ENCODE measurements at regions not wholly inside any gene's neighbourhood (a gene's known extent, or its start where the extent isn't known, plus 50 kb on each side); places are given as distances from the start of the nearest gene placed in this dataset.

DNA sequence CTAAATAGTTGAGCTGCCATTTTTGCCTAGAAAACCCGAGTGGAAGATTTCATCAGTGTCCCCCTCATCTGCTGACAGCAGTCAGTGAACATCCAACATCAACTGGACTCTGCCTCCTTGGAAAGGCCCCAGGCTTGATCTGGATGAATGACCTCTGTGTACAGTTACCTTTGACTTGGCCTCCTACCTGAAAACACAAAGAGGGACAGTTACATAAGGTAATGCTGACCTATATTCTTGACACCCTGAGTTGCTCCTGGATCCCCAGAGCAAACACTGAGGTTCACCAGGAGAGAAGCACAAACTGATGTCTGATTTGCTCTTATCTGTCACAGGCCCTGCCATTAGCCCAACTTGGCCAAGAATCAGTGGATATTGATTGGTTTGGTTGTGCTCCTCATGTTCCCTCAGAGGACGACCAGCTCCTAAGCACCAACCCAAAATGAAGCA lies 138.9 kb downstream of the PROX1 start:
- in situ Hi-C loops (cut with MboI), result loop anchor here (10.0 kb wide), 2 partner anchors 882 to 1002 kb away; no protein-coding TSS in a partner anchor
- no peaks in the 10 kb centered on the region for H3K79me2 ChIP-seq (ENCODE audit: control insufficient read depth, insufficient read depth, low read length)
- ChIA-PET RAD21 (ENCODE audit: unreplicated experiment) (no interaction called here), POLR2A (no interaction called here), CTCF (interaction anchor here (1.3 to 2.5 kb wide), 2 partner anchors 202 to 754 kb away, joined by 4 to 10 read pairs; no protein-coding TSS in a partner anchor), SMC1A (ENCODE audit: uncharacterized antibody, unreplicated experiment) (interaction anchor here (0.6 to 0.8 kb wide), 2 partner anchors 753 to 873 kb away, joined by 3 read pairs; no protein-coding TSS in a partner anchor)
- H3K9ac ChIP-seq (ENCODE audit: control insufficient read depth, insufficient read depth, low read length), result no peak overlapping the region
- no peaks in the 10 kb centered on the region for H4K20me1 ChIP-seq (ENCODE audit: control insufficient read depth, insufficient read depth)
- no peak overlapping the region for H3K4me3 ChIP-seq
- no peak overlapping the region for H3K4me2 ChIP-seq (ENCODE audit: control insufficient read depth, insufficient read depth)
- no TSS peak for BruUV-seq (replicated peaks)
- H2AFZ ChIP-seq (ENCODE audit: control insufficient read depth, low read depth, low read length), result no peak overlapping the region
- no peak overlapping the region for H3K27ac ChIP-seq (ENCODE audit: control insufficient read depth, insufficient read depth)
- DNase-seq (ENCODE audit: low read depth, low spot score) (no peak), ATAC-seq (no peak), FAIRE-seq (no peak)
- H3K27me3 ChIP-seq (replicated peaks in 1 of 2; ENCODE audit: control insufficient read depth in 2 of 2, insufficient read depth in 2 of 2, low read length in 1 of 2), result peaks cover 0 to 1% of the 10 kb centered on the region in 2 experiments; a peak in 2 of 4 replicates
- H3K4me1 ChIP-seq (ENCODE audit: control insufficient read depth, insufficient read depth, low read length), result no peaks in the 10 kb centered on the region
- TF ChIP-seq SUZ12 (IDR thresholded peaks at IDR 0.05; ENCODE audit: unreplicated experiment) (no peak), SPI1 (IDR thresholded peaks at IDR 0.05; ENCODE audit: borderline replicate concordance, insufficient read depth, low read depth, low read length) (no peak), NFXL1 (IDR thresholded peaks at IDR 0.05; ENCODE audit: borderline replicate concordance) (no peak), RELA (IDR thresholded peaks at IDR 0.05; ENCODE audit: borderline replicate concordance, partially characterized antibody) (no peak), CBX3 (IDR thresholded peaks at IDR 0.05; ENCODE audit: borderline replicate concordance, low read depth) (no peak), BRCA1 (IDR thresholded peaks at IDR 0.05; ENCODE audit: low read depth, low read length) (no peak), HDAC6 (IDR thresholded peaks at IDR 0.05; ENCODE audit: unreplicated experiment) (no peak), ETV6 (conservative IDR thresholded peaks at IDR 0.05 in 1 of 2, IDR thresholded peaks at IDR 0.05 in 1 of 2; ENCODE audit: borderline replicate concordance in 1 of 2, low read depth in 1 of 2) (no peak), ZNF217 (IDR thresholded peaks at IDR 0.05) (no peak)
- TF ChIP-seq, protein P1, sequence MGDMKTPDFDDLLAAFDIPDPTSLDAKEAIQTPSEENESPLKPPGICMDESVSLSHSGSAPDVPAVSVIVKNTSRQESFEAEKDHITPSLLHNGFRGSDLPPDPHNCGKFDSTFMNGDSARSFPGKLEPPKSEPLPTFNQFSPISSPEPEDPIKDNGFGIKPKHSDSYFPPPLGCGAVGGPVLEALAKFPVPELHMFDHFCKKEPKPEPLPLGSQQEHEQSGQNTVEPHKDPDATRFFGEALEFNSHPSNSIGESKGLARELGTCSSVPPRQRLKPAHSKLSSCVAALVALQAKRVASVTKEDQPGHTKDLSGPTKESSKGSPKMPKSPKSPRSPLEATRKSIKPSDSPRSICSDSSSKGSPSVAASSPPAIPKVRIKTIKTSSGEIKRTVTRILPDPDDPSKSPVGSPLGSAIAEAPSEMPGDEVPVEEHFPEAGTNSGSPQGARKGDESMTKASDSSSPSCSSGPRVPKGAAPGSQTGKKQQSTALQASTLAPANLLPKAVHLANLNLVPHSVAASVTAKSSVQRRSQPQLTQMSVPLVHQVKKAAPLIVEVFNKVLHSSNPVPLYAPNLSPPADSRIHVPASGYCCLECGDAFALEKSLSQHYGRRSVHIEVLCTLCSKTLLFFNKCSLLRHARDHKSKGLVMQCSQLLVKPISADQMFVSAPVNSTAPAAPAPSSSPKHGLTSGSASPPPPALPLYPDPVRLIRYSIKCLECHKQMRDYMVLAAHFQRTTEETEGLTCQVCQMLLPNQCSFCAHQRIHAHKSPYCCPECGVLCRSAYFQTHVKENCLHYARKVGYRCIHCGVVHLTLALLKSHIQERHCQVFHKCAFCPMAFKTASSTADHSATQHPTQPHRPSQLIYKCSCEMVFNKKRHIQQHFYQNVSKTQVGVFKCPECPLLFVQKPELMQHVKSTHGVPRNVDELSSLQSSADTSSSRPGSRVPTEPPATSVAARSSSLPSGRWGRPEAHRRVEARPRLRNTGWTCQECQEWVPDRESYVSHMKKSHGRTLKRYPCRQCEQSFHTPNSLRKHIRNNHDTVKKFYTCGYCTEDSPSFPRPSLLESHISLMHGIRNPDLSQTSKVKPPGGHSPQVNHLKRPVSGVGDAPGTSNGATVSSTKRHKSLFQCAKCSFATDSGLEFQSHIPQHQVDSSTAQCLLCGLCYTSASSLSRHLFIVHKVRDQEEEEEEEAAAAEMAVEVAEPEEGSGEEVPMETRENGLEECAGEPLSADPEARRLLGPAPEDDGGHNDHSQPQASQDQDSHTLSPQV (IDR thresholded peaks at IDR 0.05), result no peak
- TF ChIP-seq, protein P2, sequence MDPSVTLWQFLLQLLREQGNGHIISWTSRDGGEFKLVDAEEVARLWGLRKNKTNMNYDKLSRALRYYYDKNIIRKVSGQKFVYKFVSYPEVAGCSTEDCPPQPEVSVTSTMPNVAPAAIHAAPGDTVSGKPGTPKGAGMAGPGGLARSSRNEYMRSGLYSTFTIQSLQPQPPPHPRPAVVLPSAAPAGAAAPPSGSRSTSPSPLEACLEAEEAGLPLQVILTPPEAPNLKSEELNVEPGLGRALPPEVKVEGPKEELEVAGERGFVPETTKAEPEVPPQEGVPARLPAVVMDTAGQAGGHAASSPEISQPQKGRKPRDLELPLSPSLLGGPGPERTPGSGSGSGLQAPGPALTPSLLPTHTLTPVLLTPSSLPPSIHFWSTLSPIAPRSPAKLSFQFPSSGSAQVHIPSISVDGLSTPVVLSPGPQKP (IDR thresholded peaks at IDR 0.05; ENCODE audit: low read depth, low read length), result no peak
- TF ChIP-seq, protein P3, sequence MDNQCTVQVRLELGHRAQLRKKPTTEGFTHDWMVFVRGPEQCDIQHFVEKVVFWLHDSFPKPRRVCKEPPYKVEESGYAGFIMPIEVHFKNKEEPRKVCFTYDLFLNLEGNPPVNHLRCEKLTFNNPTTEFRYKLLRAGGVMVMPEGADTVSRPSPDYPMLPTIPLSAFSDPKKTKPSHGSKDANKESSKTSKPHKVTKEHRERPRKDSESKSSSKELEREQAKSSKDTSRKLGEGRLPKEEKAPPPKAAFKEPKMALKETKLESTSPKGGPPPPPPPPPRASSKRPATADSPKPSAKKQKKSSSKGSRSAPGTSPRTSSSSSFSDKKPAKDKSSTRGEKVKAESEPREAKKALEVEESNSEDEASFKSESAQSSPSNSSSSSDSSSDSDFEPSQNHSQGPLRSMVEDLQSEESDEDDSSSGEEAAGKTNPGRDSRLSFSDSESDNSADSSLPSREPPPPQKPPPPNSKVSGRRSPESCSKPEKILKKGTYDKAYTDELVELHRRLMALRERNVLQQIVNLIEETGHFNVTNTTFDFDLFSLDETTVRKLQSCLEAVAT (IDR thresholded peaks at IDR 0.05), result no peak
- no peaks in the 10 kb centered on the region for H3K36me3 ChIP-seq (ENCODE audit: control insufficient read depth in 2 of 2, insufficient read depth in 2 of 2, low read length in 1 of 2)
- intact Hi-C loops (cut with micrococcal nuclease; ENCODE audit: unreplicated experiment), result loop anchor here (5.0 kb wide), 1 partner anchor 201 kb away; no protein-coding TSS in a partner anchor
- 0% methylated on average over 2 of the region's 2 CpGs for WGBS (ENCODE audit: insufficient coverage, insufficient replicate concordance, low lambda C conversion rate, missing lambda C conversion rate)
- no peaks in the 10 kb centered on the region for H3K9me3 ChIP-seq (replicated peaks; ENCODE audit: control insufficient read depth, insufficient read depth, low read length)

All from GM12878 (cell line).